ENCODE measurements at regions not wholly inside any gene's neighbourhood (a gene's known extent, or its start where the extent isn't known, plus 50 kb on each side); places are given as distances from the start of the nearest gene placed in this dataset.

GRCh38 chr20:48381353-48382120 is 446.3 kb downstream of the PREX1 start:
- H3K4me3 ChIP-seq (ENCODE audit: low read depth, low read length), result no peak overlapping the region
- no peaks in the 10 kb centered on the region for H3K27me3 ChIP-seq (ENCODE audit: control insufficient read depth, insufficient read depth, low read length)
- DNase-seq (ENCODE audit: low read depth), result no peak
- TF ChIP-seq CTCF (IDR thresholded peaks at IDR 0.05; ENCODE audit: insufficient read depth, low read length, poor library complexity, severe bottlenecking), result no peak
- H3K36me3 ChIP-seq (ENCODE audit: control insufficient read depth, insufficient read depth, low read length), result no peaks in the 10 kb centered on the region

- H3K36me3 ChIP-seq (ENCODE audit: control insufficient read depth, insufficient read depth, low read length), result no peaks in the 10 kb centered on the region
- TF ChIP-seq CTCF (IDR thresholded peaks at IDR 0.05; ENCODE audit: insufficient read depth, low read length, poor library complexity, severe bottlenecking), result no peak
- no peak for DNase-seq (ENCODE audit: low read depth)
- no peaks in the 10 kb centered on the region for H3K27me3 ChIP-seq (ENCODE audit: control insufficient read depth, insufficient read depth, low read length)
- no peak overlapping the region for H3K4me3 ChIP-seq (ENCODE audit: low read depth, low read length)
These were observed 447.1 kb downstream of the PREX1 start for GRCh38 chr20:48380661-48381060.

- Histone ChIP-seq H3K36me3 (ENCODE audit: control insufficient read depth, insufficient read depth, low read length) (no peaks in the 10 kb centered on the region), H3K4me3 (ENCODE audit: low read depth, low read length) (no peak overlapping the region), H3K27me3 (ENCODE audit: control insufficient read depth, insufficient read depth, low read length) (no peaks in the 10 kb centered on the region)
- no peak for TF ChIP-seq CTCF (IDR thresholded peaks at IDR 0.05; ENCODE audit: insufficient read depth, low read length, poor library complexity, severe bottlenecking)
- peak; percentile 37 for DNase-seq (ENCODE audit: low read depth)
These were observed 448.7 kb downstream of the PREX1 start for GRCh38 chr20:48378976-48379675.

- Histone ChIP-seq H3K27me3 (ENCODE audit: control insufficient read depth, insufficient read depth, low read length) (no peaks in the 10 kb centered on the region), H3K4me3 (ENCODE audit: low read depth, low read length) (no peak overlapping the region), H3K36me3 (ENCODE audit: control insufficient read depth, insufficient read depth, low read length) (no peaks in the 10 kb centered on the region)
- no peak for DNase-seq (ENCODE audit: low read depth)
- TF ChIP-seq CTCF (IDR thresholded peaks at IDR 0.05; ENCODE audit: insufficient read depth, low read length, poor library complexity, severe bottlenecking), result no peak
These were observed 449.9 kb downstream of the PREX1 start for GRCh38 chr20:48377940-48378339.

- peaks cover 3% of the 10 kb centered on the region for H3K27me3 ChIP-seq (ENCODE audit: control insufficient read depth, insufficient read depth, low read length)
- no peak for DNase-seq (ENCODE audit: low read depth)
- no peaks in the 10 kb centered on the region for H3K36me3 ChIP-seq (ENCODE audit: control insufficient read depth, insufficient read depth, low read length)
- H3K4me3 ChIP-seq (ENCODE audit: low read depth, low read length), result no peak overlapping the region
- TF ChIP-seq CTCF (IDR thresholded peaks at IDR 0.05; ENCODE audit: insufficient read depth, low read length, poor library complexity, severe bottlenecking), result no peak
These were observed 452.0 kb downstream of the PREX1 start for GRCh38 chr20:48375804-48376203.
